Osteocyte (in vitro differentiated cells): ENCODE measurements at regions not wholly inside any gene's neighbourhood (a gene's known extent, or its start where the extent isn't known, plus 50 kb on each side); places are given as distances from the start of the nearest gene placed in this dataset.

Experiments used
- DNase-seq: peaks from one replicate; pipeline ENCODE4 v3.0.0; 2021; ENCODE audit warnings: mixed read lengths; ENCODE audit not compliant: unreplicated experiment; ENCODE audit errors: extremely low spot score
- H3K27ac Mint-ChIP-seq: one replicate; pipeline ENCODE4 v1.8.0; 2021; ENCODE audit warnings: mild to moderate bottlenecking, mixed read lengths; ENCODE audit not compliant: unreplicated experiment
- H3K27me3 Mint-ChIP-seq: one replicate; pipeline ENCODE4 v1.8.0; 2021; ENCODE audit warnings: mixed read lengths; ENCODE audit not compliant: unreplicated experiment
- H3K36me3 Mint-ChIP-seq: one replicate; pipeline ENCODE4 v1.8.0; 2021; ENCODE audit warnings: mixed read lengths; ENCODE audit not compliant: unreplicated experiment
- H3K4me1 Mint-ChIP-seq: one replicate; pipeline ENCODE4 v1.8.0; 2021; ENCODE audit warnings: mixed read lengths; ENCODE audit not compliant: unreplicated experiment
- H3K4me3 Mint-ChIP-seq: one replicate; pipeline ENCODE4 v1.8.0; 2021; ENCODE audit warnings: mild to moderate bottlenecking, moderate library complexity, mixed read lengths; ENCODE audit not compliant: unreplicated experiment
- H3K9me3 Mint-ChIP-seq: one replicate; pipeline ENCODE4 v1.8.0; 2021; ENCODE audit warnings: mixed read lengths; ENCODE audit not compliant: unreplicated experiment
- TF ChIP-seq, protein P1 (sequence below): fragments of 200-600 bp; sonication (generic); IDR thresholded peaks from 2 replicates; pipeline ENCODE4 v1.5.0; 2021; ENCODE audit warnings: antibody characterized with exemption, mild to moderate bottlenecking, moderate library complexity

DNA sequence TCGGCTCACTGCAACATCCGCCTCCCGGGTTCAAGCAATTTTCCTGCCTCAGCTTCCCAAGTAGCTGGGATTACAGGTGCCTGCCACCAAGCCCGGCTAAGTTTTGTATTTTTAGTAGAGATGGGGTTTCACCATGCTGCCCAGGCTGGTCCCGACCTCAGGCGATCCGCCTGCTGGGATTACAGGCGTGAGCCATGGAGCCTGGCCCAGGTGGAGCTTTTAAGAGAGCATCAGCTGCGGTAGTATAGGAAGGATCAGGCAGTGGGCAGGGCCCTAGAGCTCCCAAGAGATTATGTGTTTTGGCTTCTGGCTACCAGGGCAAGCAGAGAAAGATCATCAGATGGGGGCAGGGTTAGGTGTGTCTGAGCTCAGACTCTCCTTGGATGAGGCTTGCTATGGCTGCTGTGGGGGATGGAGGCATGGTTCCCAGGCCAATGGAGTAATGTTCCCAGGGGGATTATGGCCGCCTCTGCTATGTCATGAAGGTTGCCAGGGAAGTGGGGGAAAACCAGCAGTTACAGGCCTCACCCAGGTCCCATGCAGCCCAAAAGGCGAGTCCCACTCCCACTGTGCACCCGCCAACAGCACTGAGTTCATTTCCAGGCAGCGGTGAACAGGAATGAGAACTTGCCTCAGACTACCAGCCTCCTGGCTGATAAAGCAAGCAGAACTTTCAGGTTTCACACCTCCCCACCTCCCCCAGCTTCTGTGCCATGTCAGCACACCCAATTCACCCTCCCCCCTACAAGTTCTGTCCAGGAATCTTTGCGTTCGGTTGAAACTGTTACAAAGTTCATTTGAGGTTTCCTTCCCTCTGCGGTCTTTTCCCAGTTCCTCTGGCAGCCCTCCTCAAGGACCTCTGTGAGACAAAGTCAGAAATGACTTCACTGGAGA is 507.6 kb downstream of the SPATA31D1 start:
- no peak for DNase-seq
- peaks cover 46% of the 10 kb centered on the region for H3K27me3 Mint-ChIP-seq
- no peaks in the 10 kb centered on the region for H3K4me1 Mint-ChIP-seq
- no peak overlapping the region for H3K4me3 Mint-ChIP-seq
- peaks cover 4% of the 10 kb centered on the region for H3K9me3 Mint-ChIP-seq
- H3K27ac Mint-ChIP-seq, result no peak overlapping the region
- TF ChIP-seq, protein P1, sequence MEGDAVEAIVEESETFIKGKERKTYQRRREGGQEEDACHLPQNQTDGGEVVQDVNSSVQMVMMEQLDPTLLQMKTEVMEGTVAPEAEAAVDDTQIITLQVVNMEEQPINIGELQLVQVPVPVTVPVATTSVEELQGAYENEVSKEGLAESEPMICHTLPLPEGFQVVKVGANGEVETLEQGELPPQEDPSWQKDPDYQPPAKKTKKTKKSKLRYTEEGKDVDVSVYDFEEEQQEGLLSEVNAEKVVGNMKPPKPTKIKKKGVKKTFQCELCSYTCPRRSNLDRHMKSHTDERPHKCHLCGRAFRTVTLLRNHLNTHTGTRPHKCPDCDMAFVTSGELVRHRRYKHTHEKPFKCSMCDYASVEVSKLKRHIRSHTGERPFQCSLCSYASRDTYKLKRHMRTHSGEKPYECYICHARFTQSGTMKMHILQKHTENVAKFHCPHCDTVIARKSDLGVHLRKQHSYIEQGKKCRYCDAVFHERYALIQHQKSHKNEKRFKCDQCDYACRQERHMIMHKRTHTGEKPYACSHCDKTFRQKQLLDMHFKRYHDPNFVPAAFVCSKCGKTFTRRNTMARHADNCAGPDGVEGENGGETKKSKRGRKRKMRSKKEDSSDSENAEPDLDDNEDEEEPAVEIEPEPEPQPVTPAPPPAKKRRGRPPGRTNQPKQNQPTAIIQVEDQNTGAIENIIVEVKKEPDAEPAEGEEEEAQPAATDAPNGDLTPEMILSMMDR, result no peak
- no peaks in the 10 kb centered on the region for H3K36me3 Mint-ChIP-seq

DNA sequence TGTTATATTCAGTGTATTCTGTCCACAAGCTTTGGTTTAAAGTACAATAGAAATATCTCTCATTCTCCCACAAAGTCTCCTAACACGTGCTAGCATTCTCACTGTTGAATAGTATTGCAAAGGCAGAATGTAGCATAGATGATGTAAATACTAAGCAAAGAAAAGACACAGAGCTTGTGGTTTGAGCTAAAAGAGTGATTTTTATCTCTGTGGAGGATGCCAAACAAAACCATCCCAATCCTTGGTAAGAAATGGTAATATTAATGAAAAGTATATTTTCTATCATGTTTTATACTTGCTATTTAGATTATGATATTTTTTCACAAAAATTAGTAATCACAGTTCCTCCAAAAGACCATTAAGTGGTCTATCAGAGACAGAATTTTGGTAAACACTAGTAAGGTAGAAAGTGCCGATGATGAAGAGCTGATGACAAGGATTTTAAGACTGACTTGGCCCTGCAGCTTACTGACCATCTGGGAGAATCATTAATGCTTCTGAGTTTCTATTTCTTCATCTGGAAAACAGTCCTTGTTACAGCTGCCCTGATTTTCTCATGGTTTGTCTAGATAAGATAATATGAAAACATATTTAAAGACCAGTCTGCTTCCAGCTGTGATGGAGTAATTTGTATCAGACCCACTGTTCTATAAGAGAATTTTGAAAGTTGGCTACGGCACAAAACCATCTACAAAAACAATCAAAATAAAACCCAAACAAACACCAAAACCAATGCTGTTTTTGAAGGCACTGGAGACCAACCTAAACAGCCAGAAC is 510.2 kb downstream of the SPATA31D1 start:
- no peak for DNase-seq
- H3K4me1 Mint-ChIP-seq, result no peaks in the 10 kb centered on the region
- TF ChIP-seq, protein P1, result no peak
- H3K36me3 Mint-ChIP-seq, result no peaks in the 10 kb centered on the region
- H3K9me3 Mint-ChIP-seq, result peaks cover 9% of the 10 kb centered on the region
- no peak overlapping the region for H3K27ac Mint-ChIP-seq
- peaks cover 24% of the 10 kb centered on the region for H3K27me3 Mint-ChIP-seq
- no peak overlapping the region for H3K4me3 Mint-ChIP-seq

DNA sequence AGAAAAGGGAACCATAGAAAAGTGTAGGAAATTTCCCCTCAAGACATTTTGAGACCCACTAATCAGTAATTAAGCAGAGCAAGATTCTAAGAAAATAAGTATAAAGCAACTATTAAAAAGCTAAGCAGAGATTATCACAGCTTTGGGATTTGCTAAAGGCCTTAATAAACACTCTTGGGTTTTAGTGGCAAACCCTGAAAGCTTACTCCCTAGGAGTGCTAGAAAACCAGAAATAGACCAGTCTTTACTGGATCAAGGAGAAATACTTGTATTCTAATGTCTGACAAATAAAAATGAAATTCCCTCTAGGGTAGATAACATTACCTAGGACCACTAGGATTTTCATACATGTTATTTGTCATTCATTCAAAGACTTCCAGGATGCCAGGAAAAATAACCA is 510.8 kb downstream of the SPATA31D1 start:
- DNase-seq, result no peak
- H3K27me3 Mint-ChIP-seq, result peaks cover 18% of the 10 kb centered on the region
- H3K4me3 Mint-ChIP-seq, result no peak overlapping the region
- TF ChIP-seq, protein P1, result no peak
- H3K4me1 Mint-ChIP-seq, result no peaks in the 10 kb centered on the region
- peaks cover 13% of the 10 kb centered on the region for H3K9me3 Mint-ChIP-seq
- no peak overlapping the region for H3K27ac Mint-ChIP-seq
- no peaks in the 10 kb centered on the region for H3K36me3 Mint-ChIP-seq

GRCh38 chr9:82504620-82505019 is 516.0 kb downstream of the SPATA31D1 start:
- no peak overlapping the region for H3K27ac Mint-ChIP-seq
- TF ChIP-seq, protein P1, result no peak
- H3K27me3 Mint-ChIP-seq, result peaks cover 10% of the 10 kb centered on the region
- no peak overlapping the region for H3K4me3 Mint-ChIP-seq
- no peaks in the 10 kb centered on the region for H3K4me1 Mint-ChIP-seq
- DNase-seq, result no peak
- peaks cover 5% of the 10 kb centered on the region for H3K36me3 Mint-ChIP-seq
- peaks cover 50% of the 10 kb centered on the region for H3K9me3 Mint-ChIP-seq

GRCh38 chr9:82511626-82512025 is 523.1 kb downstream of the SPATA31D1 start:
- DNase-seq, result no peak
- TF ChIP-seq, protein P1, result no peak
- H3K9me3 Mint-ChIP-seq, result peaks cover 29% of the 10 kb centered on the region
- peaks cover 31% of the 10 kb centered on the region for H3K27me3 Mint-ChIP-seq
- H3K4me1 Mint-ChIP-seq, result peaks cover 2% of the 10 kb centered on the region
- H3K27ac Mint-ChIP-seq, result no peak overlapping the region
- no peak overlapping the region for H3K4me3 Mint-ChIP-seq
- H3K36me3 Mint-ChIP-seq, result peaks cover 5% of the 10 kb centered on the region
